HG03135 (cell line): ENCODE measurements at regions not wholly inside any gene's neighbourhood (a gene's known extent, or its start where the extent isn't known, plus 50 kb on each side); places are given as distances from the start of the nearest gene placed in this dataset.
"Not testable (repeated sequence)": the region's sequence is repeated elsewhere in the genome, so short reads cannot be mapped to it uniquely, and the experiment has no call there.

Experiments
- ATAC-seq: cut with Tn5 transposase; IDR thresholded peaks from one replicate; pipeline ENCODE4 v1.9.1; 2021; ENCODE audit warnings: mild to moderate bottlenecking, moderate library complexity; ENCODE audit not compliant: unreplicated experiment

DNA sequence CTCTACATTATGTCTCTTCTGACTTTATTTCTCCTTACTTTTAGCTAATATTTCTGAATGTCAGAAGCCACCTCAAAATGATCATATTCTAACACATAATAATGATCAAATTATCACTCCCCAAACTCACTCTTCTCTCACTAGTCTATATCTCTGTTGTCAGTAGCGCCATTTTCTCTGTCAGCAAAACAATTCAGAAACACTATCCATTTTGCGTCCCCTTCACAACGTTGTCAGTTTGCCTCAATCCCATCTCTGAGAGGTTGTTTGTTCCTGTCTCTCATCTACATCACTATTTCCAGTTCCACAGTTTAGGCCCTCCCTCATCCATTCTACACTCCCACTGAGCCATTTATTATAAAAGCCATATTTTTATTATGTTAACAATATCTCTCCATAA lies 1376.3 kb upstream of the ACVR2A start:
- ATAC-seq, result no peak

DNA sequence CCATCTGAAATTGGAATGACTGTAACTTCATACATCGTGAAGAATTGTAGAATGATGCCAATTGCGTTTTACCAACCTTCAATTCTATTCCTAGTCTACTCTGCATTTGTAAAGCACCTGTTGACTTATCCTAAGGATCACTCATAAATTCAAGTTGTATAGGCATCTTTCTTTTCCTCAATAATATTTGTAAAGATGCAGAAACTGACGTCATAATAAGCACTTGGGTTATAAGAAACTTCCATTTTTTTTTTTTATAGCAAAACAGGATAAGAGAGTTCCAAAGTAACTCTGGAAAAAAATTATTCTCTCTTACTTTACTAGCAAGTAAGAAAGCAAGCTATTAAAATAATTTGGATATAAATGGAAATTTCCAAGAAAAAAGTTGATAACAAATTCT lies 1377.4 kb upstream of the ACVR2A start:
- no peak for ATAC-seq

DNA sequence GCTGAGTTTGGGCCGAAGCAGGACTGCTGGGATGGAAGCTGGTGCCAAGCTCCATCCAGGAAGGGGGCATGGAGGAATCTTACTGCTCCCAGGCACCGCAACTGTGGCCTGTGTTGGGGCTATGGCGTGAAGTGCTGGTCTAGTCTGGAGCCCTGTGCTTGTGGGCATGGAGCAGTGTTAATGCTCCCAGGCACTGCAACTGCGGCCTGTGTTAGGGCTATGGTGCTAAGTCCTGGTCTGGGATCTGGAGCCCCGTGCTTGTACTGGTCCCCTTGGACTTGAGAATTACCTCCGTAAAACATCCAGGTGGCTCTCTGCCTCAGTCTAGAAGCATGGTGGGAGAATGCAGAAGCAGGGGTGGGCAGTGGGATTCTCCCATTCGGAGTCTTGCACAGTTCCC lies 1379.4 kb upstream of the ACVR2A start:
- ATAC-seq, result no peak

DNA sequence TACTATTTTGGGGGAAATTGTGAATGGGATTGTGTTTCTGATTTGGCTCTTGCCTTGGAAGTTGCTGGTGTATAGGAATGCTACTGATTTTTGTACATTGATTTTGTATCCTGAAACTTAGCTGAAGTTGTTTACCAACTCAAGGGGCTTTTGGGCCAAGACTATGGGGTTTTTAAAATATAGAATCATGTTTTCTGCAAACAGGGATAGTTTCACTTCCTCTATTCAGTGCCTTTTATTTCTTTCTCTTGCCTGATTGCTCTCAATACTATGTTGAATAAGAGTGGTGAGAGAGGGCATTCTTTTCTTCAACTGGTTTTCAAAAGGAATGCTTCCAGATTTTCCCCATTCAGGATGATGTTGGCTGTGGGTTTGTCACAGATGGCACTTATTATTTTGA lies 1383.8 kb upstream of the ACVR2A start:
- ATAC-seq, result no peak

DNA sequence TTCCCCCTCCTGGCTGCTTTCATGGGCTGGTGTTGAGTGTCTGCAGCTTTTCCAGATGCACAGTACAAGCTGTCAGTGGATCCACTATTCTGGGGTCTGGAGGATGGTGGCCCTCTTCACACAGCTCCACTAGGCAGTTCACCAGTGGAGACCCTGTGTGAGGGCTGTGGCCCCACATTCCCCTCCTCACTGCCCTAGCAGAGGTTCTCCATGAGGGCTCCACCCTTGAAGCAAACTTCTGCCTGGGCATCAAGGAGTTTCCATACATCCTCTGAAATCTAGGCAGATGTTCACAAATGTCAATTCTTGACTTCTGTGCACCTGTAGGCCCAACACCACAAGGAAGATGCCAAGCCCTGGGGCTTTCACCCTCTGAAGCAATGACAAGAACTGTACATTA lies 1386.2 kb upstream of the ACVR2A start:
- no peak for ATAC-seq

DNA sequence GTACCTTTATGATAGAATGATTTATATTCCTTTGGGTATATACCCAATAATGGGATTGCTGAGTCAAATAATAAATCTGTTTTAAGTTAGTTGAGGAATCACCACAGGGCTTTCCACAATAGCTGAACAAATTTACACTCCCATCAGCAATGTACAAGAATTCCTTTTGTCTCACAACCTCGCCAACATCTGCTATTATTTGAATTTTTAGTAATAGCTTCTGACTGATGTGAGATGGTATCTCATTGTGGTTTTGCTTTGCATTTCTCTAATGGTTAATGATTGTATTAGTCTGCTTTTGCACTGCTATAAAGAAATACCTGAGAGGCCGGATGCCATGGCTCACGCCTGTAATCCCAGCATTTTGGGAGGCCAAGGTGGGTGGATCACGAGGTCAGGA lies 1387.6 kb upstream of the ACVR2A start:
- ATAC-seq, result no peak

DNA sequence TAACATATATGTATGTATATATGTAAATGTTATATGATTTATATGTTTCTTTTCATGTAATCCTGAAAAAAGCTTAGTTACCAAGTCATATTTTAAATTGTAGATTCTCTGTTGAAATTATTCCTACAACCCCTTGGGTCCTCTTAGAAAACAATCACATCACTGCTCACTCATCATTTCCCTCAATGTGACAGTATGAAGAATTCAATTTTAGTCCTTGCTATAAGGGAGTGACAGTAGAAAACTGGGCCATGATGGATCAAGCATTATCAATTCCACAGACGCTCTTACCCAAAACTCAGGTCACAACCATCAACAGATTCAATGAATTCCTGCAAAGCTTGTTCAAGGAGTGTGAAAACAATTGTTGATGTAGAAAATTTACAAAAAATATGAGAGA lies 1389.5 kb upstream of the ACVR2A start:
- ATAC-seq, result no peak

DNA sequence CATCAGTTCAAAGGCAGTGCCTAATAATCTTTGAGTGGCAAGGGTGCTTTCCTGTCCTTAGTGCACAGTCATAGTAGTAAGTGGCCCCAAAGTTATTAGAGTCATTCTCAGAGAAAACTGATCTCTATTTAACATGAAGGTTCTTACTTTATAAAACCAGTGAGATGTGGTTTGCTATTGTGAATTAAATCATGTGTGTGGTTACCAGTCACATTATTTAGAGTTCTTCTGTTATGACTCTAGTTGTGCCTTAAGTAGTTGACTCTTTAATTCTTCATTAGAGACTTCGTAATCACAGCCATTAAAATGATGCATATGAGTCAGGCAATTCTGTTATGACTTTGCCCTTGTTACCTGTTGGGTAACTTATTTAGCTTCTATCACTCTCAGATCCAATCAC lies 1392.9 kb upstream of the ACVR2A start:
- no peak for ATAC-seq

DNA sequence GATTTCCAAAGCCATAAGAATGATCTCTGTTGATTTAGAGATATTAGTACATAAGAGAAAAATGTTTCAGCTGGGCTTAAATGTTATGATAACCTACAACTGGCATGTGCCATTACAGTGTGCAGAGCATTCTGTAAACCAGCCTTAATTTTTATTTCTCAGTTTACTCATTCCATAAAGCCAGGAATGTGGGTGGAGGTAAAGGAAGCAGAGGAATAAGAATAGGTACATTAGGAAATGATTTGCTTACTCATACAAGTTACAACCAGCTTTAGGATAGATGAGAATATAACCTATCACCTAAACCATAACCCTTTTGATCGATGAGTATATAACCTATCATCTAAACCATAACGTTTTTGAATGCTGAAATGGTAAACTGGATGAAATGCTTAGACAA lies 1394.7 kb upstream of the ACVR2A start:
- no peak for ATAC-seq

DNA sequence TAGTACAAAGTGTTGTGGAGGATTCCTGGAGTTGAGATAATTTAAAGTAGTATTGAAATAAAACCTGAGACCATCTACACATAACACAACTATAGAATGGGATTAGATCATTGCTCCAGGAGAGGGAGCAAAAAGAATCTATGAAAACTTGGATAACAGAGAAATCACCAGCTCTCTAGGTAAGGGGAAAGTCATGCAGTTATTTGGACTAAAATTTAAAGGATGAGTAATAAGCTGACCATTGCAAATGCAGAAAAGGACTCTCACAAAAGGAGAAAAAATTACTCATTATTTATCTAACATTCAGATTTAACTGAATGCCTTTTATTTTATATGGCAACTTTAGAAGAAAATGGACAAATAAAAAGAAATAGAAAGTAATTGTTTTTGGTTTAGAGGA lies 1399.8 kb upstream of the ACVR2A start:
- no peak for ATAC-seq

DNA sequence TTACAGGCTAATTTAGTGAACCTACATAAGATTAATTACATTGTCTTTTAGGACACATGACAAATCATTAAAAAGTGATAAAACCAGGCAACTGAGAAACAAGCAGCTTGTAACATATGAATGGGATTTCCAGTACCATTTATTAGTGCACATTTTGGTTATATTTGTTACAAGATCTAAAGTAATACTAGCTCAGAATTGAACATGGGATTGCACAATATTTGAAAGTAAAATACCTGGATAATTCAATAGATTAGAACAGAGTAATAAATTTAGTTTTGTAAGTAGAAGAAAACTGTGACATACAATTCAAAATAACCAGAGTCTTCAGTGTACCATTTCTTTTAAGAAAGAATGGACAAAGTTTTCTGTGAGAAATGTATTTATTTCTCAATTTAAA lies 1400.7 kb upstream of the ACVR2A start:
- ATAC-seq, result no peak

DNA sequence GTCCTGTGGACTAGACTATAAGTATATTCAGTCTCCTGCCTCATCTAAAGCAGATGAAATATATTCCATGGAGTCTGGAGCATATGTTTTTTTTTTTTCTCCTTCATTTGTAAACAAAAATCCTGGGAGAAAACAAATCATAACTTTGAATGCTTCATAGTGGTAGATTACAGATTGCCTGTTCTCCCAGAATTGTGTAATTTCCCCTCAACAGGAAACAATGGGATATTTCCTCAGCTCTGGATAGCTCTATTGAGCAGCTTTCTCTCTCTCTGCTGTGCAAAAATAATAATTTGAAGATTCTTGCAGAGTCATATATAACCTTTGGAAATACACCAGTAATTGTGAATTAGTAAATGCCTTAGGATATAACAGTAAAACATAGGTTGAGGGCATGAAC lies 1406.6 kb upstream of the ACVR2A start:
- ATAC-seq, result no peak

DNA sequence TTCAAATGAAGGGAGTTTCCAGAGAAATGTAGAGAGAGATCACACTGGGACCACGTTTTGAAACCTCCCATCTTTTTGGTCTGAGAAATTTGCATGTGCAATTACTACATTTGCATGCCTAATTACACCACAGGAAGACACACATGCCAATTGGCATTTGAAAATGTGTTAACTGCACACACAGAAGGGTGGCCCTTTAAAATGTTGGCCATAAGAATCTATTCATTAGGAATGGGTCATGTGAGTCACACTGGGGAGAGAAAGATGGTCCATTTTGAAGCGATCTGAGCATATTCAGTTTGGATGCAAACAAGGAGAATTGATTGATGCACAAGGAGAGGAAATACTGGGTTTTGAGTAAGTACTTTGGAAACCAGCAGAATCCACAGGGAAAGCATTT lies 1407.1 kb upstream of the ACVR2A start:
- no peak for ATAC-seq

DNA sequence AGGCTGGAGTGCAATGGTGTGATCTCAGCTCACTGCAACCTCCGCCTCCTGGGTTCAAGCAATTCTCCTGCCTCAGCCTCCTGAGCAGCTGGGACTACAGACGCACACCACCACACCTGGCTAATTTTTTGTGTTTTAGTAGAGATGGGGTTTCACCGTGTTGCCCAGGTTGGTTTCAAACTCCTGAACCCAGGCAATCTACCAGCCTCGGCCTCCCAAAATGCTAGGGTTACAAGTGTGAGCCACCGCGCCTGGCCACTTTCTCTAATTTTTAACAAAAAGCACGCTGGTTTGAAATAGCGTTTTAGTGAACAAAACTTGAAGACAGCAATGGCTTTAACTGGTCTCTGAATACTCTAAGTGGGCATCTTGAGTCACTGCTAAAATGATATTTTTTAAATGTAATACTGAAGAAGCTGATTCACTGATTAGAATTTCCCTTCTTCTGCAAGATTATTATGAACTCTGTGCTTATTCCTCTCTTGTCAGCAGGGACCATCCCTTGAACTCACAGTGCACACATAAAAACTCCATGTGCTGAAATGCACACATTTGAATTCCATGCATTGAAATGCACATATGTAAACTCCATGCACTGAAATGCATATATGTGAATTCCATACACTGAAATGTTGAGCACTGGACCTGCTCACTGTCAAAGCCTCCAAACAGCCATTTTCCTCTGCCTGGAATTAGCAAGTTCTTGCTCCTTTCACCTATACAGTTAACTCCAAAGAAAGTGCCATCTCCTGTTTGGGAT lies 1411.5 kb upstream of the ACVR2A start:
- no peak for ATAC-seq

DNA sequence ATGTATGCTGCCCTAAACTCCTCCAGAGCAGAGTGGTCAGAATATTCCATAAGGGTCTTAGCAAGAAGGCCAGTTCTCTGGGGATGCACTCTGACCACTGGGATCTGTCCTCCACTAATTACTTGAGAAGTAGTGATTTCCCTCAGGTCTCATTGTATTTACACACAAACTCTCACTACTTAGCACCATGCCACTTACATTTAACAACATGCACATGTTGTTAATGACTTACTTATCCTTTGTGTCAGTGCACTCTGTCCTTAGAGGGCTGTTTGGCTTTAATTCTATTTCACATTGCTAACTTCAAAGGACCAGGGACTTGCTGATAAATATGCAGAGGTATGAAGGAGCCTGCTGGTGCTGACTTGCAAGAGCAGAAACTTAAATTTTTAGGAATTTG lies 1415.5 kb upstream of the ACVR2A start:
- no peak for ATAC-seq

DNA sequence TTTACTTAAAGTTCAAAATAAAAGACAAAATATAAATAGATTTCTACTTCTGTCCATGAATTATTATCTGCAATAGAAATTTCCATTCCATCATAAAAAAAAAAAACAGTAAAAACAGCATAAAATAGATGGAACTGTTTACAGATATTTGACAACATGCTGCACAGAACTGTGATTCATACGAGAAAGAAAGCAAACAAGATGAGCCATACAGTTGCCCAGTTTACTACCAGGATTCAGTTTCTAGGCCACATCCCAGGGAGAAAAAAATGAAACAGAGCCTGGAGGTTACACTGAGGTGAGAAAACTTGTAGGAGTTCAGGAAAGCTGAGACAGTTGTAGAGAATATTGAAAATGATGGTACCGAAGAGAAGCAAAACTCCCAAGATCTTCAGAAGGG lies 1426.9 kb upstream of the ACVR2A start:
- no peak for ATAC-seq

DNA sequence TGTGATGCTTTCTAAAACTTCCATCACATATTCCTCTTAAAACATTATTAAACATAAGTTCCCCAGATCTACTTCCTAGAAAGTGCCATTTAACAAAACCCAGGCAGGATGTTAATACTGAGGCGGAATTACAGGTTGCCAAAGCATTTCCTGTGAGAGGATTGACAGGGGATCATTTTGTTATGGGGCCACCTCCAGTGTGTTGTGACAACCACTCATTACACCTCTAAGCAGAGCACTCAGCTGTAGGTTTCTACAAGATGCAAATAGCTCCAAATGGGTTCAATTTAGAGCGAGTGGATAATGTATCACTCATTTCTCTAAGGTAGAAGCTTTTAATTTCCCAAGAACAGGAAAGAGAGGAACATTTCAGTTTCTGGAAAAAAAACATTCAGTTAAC lies 1429.5 kb upstream of the ACVR2A start:
- ATAC-seq, result no peak

DNA sequence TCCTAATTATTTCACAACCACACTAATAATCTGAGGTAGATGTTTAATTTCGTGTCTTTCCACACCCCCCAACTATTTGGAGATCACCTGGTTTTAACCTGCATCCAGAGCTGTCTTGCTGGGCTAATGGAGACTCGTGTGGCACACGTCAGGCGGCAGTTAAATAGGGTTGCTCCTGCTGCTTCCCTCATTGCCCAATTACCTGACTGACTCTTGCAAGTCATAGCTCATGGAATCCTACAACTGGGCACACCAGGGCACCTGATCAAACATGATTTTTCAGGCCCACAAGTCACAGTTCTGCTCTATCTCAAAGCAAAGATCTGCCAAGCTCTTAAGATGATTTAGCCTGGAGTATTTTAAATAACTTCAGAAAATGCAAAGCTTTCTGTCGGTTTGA lies 1430.4 kb upstream of the ACVR2A start:
- no peak for ATAC-seq

DNA sequence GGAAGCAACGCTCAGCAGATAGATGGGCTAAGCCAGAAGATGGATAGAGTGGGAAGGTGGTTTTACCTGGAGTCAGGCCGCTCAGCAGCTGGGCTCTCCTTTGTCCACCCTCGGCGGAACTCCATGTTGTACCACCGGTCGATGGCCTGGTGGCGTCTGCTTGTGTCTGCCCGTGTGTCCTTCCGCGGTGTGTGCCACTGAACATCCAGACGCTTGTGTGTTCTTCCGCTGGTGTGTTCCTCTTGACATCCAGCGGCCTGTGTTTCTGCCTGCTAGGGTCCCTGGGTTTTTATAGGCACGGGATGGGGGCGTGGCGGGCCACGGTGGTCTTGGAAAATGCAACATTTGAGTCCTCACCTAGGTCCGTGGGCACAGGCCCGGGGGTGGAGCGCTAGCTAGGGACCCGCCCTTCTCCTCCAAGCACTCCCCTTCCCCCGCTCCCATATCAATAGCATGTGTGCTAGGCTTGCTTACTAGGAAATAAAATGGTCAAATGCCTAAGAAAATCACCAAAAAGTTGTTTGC lies 1431.7 kb upstream of the ACVR2A start:
- ATAC-seq, result no peak

DNA sequence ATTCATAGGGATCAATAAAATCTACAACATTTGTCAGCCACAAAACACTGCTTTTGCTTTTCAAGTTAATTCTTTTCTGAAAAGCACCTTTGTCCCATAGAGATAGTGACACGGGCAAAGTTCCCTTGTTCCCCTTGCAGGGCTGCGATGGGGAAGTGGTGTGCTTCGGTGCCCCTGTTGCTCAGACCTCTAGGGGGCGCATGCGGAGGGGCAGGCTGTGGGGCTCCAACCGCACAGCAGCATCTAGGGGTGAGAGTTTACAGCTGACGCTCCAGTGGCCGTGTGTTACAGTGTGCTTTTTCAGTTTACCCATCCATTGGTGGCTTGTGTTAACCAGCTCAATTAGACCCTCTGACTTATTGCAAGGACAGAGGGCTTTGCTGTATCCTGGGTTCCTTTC lies 1432.2 kb upstream of the ACVR2A start:
- ATAC-seq, result no peak

DNA sequence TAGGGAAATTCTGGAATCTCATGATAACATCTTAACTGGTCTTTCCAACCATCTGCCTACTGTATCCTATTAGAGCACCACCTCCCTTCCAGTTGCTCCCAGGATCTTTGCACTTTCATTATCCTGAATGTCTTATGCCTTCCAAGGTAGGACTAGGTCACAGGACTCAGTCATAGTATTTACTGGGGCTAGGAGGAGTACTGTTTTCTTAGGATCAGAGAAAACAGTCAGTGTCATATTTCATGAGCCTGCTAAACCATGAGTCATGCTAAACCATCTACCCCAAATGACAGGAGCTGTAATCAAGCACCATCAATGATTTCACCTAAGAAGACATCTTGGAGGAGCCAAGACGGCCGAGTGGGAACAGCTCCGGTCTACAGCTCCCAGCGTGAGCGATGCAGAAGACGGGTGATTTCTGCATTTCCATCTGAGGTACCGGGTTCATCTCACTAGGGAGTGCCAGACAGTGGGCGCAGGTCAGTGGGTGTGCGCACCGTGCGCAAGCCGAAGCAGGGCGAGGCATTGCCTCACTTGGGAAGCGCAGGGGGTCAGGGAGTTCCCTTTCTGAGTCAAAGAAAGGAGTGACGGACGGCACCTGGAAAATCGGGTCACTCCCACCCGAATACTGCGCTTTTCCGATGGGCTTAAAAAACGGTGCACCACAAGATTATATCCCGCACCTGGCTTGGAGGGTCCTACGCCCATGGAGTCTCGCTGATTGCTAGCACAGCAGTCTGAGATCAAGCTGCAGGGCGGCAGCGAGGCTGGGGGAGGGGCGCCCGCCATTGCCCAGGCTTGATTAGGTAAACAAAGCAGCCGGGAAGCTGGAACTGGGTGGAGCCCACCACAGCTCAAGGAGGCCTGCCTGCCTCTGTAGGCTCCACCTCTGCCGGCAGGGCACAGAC lies 1439.2 kb upstream of the ACVR2A start:
- ATAC-seq, result not testable (repeated sequence)

DNA sequence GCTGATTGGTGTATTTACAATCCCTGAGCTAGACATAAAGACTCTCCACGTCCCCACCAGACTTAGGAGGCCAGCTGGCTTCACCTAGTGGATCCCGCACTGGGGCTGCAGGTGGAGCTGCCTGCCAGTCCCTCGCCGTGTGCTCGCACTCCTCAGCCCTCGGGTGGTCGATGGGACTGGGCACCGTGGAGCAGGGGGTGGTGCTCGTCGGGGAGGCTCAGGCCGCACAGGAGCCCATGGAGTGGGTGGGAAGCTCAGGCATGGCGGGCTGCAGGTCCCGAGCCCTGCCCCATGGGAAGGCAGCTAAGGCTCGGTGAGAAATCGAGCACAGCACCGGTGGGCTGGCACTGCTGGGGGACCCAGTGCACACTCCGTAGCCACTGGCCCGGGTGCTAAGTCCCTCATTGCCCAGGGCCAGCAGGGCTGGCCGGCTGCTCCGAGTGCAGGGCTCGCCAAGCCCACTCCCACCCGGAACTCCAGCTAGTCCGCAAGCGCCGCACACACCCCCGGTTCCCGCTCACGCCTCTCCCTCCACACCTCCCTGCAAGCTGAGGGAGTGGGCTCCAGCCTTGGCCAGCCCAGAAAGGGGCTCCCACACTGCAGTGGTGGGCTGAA lies 1441.2 kb upstream of the ACVR2A start:
- ATAC-seq, result not testable (repeated sequence)
